IMR-90 (cell line): ENCODE measurements at regions not wholly inside any gene's neighbourhood (a gene's known extent, or its start where the extent isn't known, plus 50 kb on each side); places are given as distances from the start of the nearest gene placed in this dataset.

Experiments used
- ATAC-seq: fragments of 200-7000 bp; cut with Tn5 transposase; 2 replicates; pipeline ENCODE4 v1.9.1; 2020; ENCODE audit warnings: low read depth, mild to moderate bottlenecking, moderate library complexity
- BruUV-seq: library from RNA; stranded (reverse); fragments of 400-500 nt; replicated peaks from 2 replicates; lab custom pipeline; 2021; lab: Mats Ljungman, UMichigan
- CTCF ChIA-PET: fragments of 300-600 bp; formaldehyde crosslinking; extraction: SDS; loops from one replicate; lab custom pipeline; 2021; ENCODE audit warnings: antibody characterized with exemption; lab: Yijun Ruan, JAX
- POLR2A ChIA-PET: fragments of 300-600 bp; sonication (Branson Sonifier 250); formaldehyde crosslinking; loops from one replicate; lab custom pipeline; 2022; ENCODE audit warnings: antibody characterized with exemption; ENCODE audit not compliant: unreplicated experiment; lab: Charles Lee
- DNase-seq: peaks from one replicate; pipeline ENCODE4 v3.0.0; 2013
- H2AFZ ChIP-seq: replicated peaks from 2 replicates; pipeline ENCODE3; 2013; ENCODE audit warnings: low read length, mild to moderate bottlenecking; ENCODE audit not compliant: poor library complexity
- H2AK5ac ChIP-seq: 2 replicates; pipeline ENCODE4 v1.6.1; 2013; ENCODE audit warnings: low read depth, low read length, inconsistent platforms
- H2AK9ac ChIP-seq: replicated peaks from 2 replicates; pipeline ENCODE3; 2013; ENCODE audit warnings: mild to moderate bottlenecking, low read depth, low read length, moderate library complexity; ENCODE audit not compliant: poor library complexity
- H2BK120ac ChIP-seq: 2 replicates; pipeline ENCODE4 v1.6.1; 2013; ENCODE audit warnings: low read depth, low read length, inconsistent platforms
- H2BK15ac ChIP-seq: 3 replicates; pipeline ENCODE4 v1.6.1; 2013; ENCODE audit warnings: low read depth, low read length, inconsistent platforms
- H2BK20ac ChIP-seq: 2 replicates; pipeline ENCODE4 v1.6.1; 2013; ENCODE audit warnings: low read depth, mild to moderate bottlenecking, inconsistent platforms, low read length, moderate library complexity
- H2BK5ac ChIP-seq: 2 replicates; pipeline ENCODE4 v1.6.1; 2013; ENCODE audit warnings: mild to moderate bottlenecking, low read depth, low read length, inconsistent platforms; ENCODE audit not compliant: poor library complexity, severe bottlenecking
- H3K14ac ChIP-seq: replicated peaks from 2 replicates; pipeline ENCODE4 v1.6.1; 2013; ENCODE audit warnings: low read depth, low read length, inconsistent platforms
- H3K18ac ChIP-seq: 2 replicates; pipeline ENCODE4 v1.6.1; 2013; ENCODE audit warnings: low read depth, low read length, control low read depth
- H3K23ac ChIP-seq: 2 replicates; pipeline ENCODE4 v1.6.1; 2013; ENCODE audit warnings: low read depth, low read length, inconsistent platforms
- H3K27ac ChIP-seq: 2 replicates; pipeline ENCODE4 v1.5.1; 2013; ENCODE audit warnings: mild to moderate bottlenecking, control low read depth, low read length; ENCODE audit not compliant: insufficient read depth
- H3K27me3 ChIP-seq: 2 replicates; pipeline ENCODE4 v1.6.1; 2013; ENCODE audit warnings: low read length; ENCODE audit not compliant: control insufficient read depth, insufficient read depth
- H3K36me3 ChIP-seq: 2 replicates; pipeline ENCODE4 v1.6.1; 2013; ENCODE audit warnings: low read length, mixed read lengths; ENCODE audit not compliant: control insufficient read depth, insufficient read depth
- H3K4ac ChIP-seq: 2 replicates; pipeline ENCODE4 v1.6.1; 2013; ENCODE audit warnings: low read depth, low read length, inconsistent platforms
- H3K4me1 ChIP-seq: 2 replicates; pipeline ENCODE4 v1.6.1; 2013; ENCODE audit warnings: low read length, mixed read lengths; ENCODE audit not compliant: control insufficient read depth, insufficient read depth
- H3K4me2 ChIP-seq: 2 replicates; pipeline ENCODE4 v1.6.1; 2013; ENCODE audit warnings: low read depth, mild to moderate bottlenecking, control low read depth, low read length, moderate library complexity
- H3K4me3 ChIP-seq: 2 replicates; pipeline ENCODE4 v1.5.1; 2013; ENCODE audit warnings: low read depth, mild to moderate bottlenecking, control low read depth, low read length, moderate library complexity; ENCODE audit not compliant: insufficient read depth
- H3K56ac ChIP-seq: 2 replicates; pipeline ENCODE4 v1.6.1; 2013; ENCODE audit warnings: low read length, inconsistent platforms; ENCODE audit not compliant: insufficient read depth; ENCODE audit errors: extremely low read depth
- H3K79me1 ChIP-seq, 2 experiments: 2 replicates each; pipeline ENCODE4 v1.6.1; 2013; ENCODE audit warnings: low read length in 2 of 2, inconsistent platforms in 1 of 2, low read depth in 1 of 2
- H3K9ac ChIP-seq: 2 replicates; pipeline ENCODE4 v1.6.1; 2013; ENCODE audit warnings: low read depth, low read length, control low read depth
- H3K9me1 ChIP-seq: 2 replicates; pipeline ENCODE4 v1.6.1; 2013; ENCODE audit warnings: low read length, inconsistent platforms; ENCODE audit not compliant: insufficient read depth
- H3K9me3 ChIP-seq: 2 replicates; pipeline ENCODE4 v1.6.1; 2013; ENCODE audit warnings: low read length; ENCODE audit not compliant: control insufficient read depth, insufficient read depth
- H4K20me1 ChIP-seq: 2 replicates; pipeline ENCODE4 v1.6.1; 2013; ENCODE audit warnings: low read length, inconsistent platforms; ENCODE audit not compliant: insufficient read depth
- H4K5ac ChIP-seq: 2 replicates; pipeline ENCODE4 v1.6.1; 2013; ENCODE audit warnings: mild to moderate bottlenecking, low read depth, low read length, control low read depth
- H4K8ac ChIP-seq, 2 experiments: 2 replicates each; pipeline ENCODE4 v1.6.1; 2013; ENCODE audit warnings: low read depth in 2 of 2, low read length in 2 of 2, control low read depth in 1 of 2, inconsistent platforms in 1 of 2
- H4K91ac ChIP-seq: 2 replicates; pipeline ENCODE4 v1.6.1; 2013; ENCODE audit warnings: low read depth, low read length, inconsistent platforms; ENCODE audit not compliant: insufficient read depth
- FOS ChIP-seq: fragments of 150-350 bp; IDR thresholded peaks from 2 replicates; pipeline ENCODE4 v1.6.1; 2016; ENCODE audit warnings: low read depth, low read length
- RAD21 ChIP-seq: IDR thresholded peaks from 2 replicates; pipeline ENCODE4 v1.6.1; 2012; ENCODE audit warnings: low read length, improper control_type of control experiment
- WGBS, 2 experiments: methylation state at CpG; one replicate each; pipeline versions ENCODE4 v1.1.5 to v1.1.7; 2013; ENCODE audit warnings: missing lambda C conversion rate in 2 of 2; ENCODE audit not compliant: insufficient read length in 1 of 2; ENCODE audit errors: extremely low coverage in 2 of 2; 5-methylcytosine and 5-hydroxymethylcytosine counted together
- dilution Hi-C: fragments of 300-500 bp; cut with HindIII; formaldehyde crosslinking; loops from one replicate; pipeline ENCODE4 v1.14.3; 2018; ENCODE audit warnings: low sequenced_read_pairs; ENCODE audit not compliant: unreplicated experiment
- in situ Hi-C: fragments of 300-500 bp; cut with MboI; formaldehyde crosslinking; loops from 3 replicates; pipeline ENCODE4 v1.14.3; 2019; ENCODE audit warnings: low sequenced_read_pairs, inconsistent platforms, mixed read lengths
- intact Hi-C: fragments of 100-400 bp; cut with micrococcal nuclease; formaldehyde crosslinking; loops from 2 replicates; pipeline ENCODE4 v1.10.0; 2022
- TF ChIP-seq, protein P1 (sequence below): conservative IDR thresholded peaks from 2 replicates; pipeline ENCODE4 v1.5.1; 2012; ENCODE audit warnings: mild to moderate bottlenecking, low read depth, low read length, improper control_type of control experiment

DNA sequence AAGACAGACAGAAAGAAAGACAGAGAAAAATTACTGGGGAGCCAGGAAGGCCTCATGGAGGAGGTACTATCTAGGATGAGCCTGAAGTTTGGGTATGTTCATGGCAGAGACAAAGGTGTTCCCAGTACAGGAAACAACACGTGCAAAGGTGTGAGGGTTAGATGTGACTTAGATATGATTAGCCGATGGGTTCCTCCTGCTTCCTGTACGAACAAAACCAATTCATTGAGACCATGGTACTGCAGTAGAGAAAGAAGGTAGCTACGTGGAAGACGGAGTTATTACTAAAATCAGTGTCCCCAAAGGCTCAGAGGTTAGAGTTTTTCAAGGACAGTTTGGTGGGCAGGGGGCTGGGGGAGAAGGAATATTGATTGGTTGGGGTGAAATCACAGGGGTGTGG lies 55.2 kb upstream of the CHST3 start:
- Histone ChIP-seq H3K56ac (no peak overlapping the region), H3K9me3 (no peaks in the 10 kb centered on the region; the same call in 1 of the 2 replicates), H3K4me1 (no peaks in the 10 kb centered on the region), H2BK15ac (no peak overlapping the region), H3K9me1 (no peaks in the 10 kb centered on the region), H3K9ac (no peak overlapping the region), H2AFZ (no peak overlapping the region), H3K23ac (no peak overlapping the region), H3K4me3 (no peak overlapping the region), H2BK20ac (no peak overlapping the region), H4K91ac (no peak overlapping the region), H2AK9ac (no peak overlapping the region), H3K4me2 (no peak overlapping the region), H3K36me3 (no peaks in the 10 kb centered on the region), H4K20me1 (no peaks in the 10 kb centered on the region; the same call in 1 of the 2 replicates), H3K14ac (no peak overlapping the region), H4K5ac (no peak overlapping the region), H4K8ac (no peak overlapping the region), H2AK5ac (no peak overlapping the region), H3K27me3 (peaks cover 18% of the 10 kb centered on the region), H3K79me1 (no peaks in the 10 kb centered on the region), H2BK120ac (no peak overlapping the region), H2BK5ac (no peak overlapping the region), H3K4ac (no peak overlapping the region), H3K18ac (no peak overlapping the region), H3K27ac (no peak overlapping the region)
- TF ChIP-seq FOS (no peak), RAD21 (no peak)
- TF ChIP-seq, protein P1, sequence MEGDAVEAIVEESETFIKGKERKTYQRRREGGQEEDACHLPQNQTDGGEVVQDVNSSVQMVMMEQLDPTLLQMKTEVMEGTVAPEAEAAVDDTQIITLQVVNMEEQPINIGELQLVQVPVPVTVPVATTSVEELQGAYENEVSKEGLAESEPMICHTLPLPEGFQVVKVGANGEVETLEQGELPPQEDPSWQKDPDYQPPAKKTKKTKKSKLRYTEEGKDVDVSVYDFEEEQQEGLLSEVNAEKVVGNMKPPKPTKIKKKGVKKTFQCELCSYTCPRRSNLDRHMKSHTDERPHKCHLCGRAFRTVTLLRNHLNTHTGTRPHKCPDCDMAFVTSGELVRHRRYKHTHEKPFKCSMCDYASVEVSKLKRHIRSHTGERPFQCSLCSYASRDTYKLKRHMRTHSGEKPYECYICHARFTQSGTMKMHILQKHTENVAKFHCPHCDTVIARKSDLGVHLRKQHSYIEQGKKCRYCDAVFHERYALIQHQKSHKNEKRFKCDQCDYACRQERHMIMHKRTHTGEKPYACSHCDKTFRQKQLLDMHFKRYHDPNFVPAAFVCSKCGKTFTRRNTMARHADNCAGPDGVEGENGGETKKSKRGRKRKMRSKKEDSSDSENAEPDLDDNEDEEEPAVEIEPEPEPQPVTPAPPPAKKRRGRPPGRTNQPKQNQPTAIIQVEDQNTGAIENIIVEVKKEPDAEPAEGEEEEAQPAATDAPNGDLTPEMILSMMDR: no peak
- ChIA-PET CTCF (no interaction called here), POLR2A (no interaction called here)
- dilution Hi-C loops (no loop called here), intact Hi-C loops (no loop called here), in situ Hi-C loops (no loop called here)
- 72% methylated on average over 3 of the region's 5 CpGs; no CpG with 5 or more reads in 1 of the 2 experiments for WGBS, 2 experiments
- ATAC-seq (no peak), DNase-seq (no peak)
- BruUV-seq: no TSS peak
